VCaP (cell line): ENCODE measurements at regions not wholly inside any gene's neighbourhood (a gene's known extent, or its start where the extent isn't known, plus 50 kb on each side); places are given as distances from the start of the nearest gene placed in this dataset.

Source experiments
- H3K27ac ChIP-seq: fragments of 450-650 bp; 2 replicates; pipeline ENCODE4 v1.5.1; 2017
- TF ChIP-seq, protein P1 (sequence below): fragments of 450-650 bp; conservative IDR thresholded peaks from 2 replicates; pipeline ENCODE4 v1.5.1; 2017; ENCODE audit warnings: mild to moderate bottlenecking, moderate library complexity

- TF ChIP-seq, protein P1, sequence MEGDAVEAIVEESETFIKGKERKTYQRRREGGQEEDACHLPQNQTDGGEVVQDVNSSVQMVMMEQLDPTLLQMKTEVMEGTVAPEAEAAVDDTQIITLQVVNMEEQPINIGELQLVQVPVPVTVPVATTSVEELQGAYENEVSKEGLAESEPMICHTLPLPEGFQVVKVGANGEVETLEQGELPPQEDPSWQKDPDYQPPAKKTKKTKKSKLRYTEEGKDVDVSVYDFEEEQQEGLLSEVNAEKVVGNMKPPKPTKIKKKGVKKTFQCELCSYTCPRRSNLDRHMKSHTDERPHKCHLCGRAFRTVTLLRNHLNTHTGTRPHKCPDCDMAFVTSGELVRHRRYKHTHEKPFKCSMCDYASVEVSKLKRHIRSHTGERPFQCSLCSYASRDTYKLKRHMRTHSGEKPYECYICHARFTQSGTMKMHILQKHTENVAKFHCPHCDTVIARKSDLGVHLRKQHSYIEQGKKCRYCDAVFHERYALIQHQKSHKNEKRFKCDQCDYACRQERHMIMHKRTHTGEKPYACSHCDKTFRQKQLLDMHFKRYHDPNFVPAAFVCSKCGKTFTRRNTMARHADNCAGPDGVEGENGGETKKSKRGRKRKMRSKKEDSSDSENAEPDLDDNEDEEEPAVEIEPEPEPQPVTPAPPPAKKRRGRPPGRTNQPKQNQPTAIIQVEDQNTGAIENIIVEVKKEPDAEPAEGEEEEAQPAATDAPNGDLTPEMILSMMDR: no peak
- H3K27ac ChIP-seq: no peak overlapping the region
These were observed 812.4 kb upstream of the ZEB2 start for GRCh38 chr2:145332210-145332898.

- TF ChIP-seq, protein P1: no peak
- H3K27ac ChIP-seq: no peak overlapping the region
These were observed 810.1 kb upstream of the ZEB2 start for GRCh38 chr2:145329971-145330370.

GRCh38 chr2:145325485-145325884 lies 805.6 kb upstream of the ZEB2 start:
- no peak overlapping the region for H3K27ac ChIP-seq
- TF ChIP-seq, protein P1: no peak

- H3K27ac ChIP-seq: no peak overlapping the region
- TF ChIP-seq, protein P1: no peak
These were observed 804.8 kb upstream of the ZEB2 start for GRCh38 chr2:145324748-145325147.

- TF ChIP-seq, protein P1: no peak
- H3K27ac ChIP-seq: no peak overlapping the region
These were observed 803.6 kb upstream of the ZEB2 start for GRCh38 chr2:145323512-145323911.

- TF ChIP-seq, protein P1: no peak
- no peak overlapping the region for H3K27ac ChIP-seq
These were observed 801.4 kb upstream of the ZEB2 start for GRCh38 chr2:145321344-145321743.

DNA sequence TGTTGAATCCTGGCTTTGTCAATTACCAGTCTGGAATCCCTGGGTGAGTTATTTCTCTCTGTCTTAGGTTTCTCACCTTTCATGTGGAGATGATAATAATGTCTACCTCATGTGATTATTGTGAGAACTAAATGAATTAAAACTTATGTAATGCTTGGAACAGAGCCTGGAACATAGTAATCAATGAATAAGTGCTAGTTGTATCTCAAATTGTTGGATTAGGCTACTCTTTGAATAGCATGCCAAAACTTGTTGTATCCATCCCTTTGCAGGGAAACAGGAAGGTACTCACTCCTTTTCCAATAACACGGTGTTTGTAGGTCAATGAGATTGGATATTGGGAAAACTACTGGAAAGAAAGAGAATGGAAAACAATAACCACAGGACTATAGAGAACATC lies 796.6 kb upstream of the ZEB2 start:
- no peak overlapping the region for H3K27ac ChIP-seq
- TF ChIP-seq, protein P1: no peak
